ENCODE measurements at regions not wholly inside any gene's neighbourhood (a gene's known extent, or its start where the extent isn't known, plus 50 kb on each side); places are given as distances from the start of the nearest gene placed in this dataset.

DNA sequence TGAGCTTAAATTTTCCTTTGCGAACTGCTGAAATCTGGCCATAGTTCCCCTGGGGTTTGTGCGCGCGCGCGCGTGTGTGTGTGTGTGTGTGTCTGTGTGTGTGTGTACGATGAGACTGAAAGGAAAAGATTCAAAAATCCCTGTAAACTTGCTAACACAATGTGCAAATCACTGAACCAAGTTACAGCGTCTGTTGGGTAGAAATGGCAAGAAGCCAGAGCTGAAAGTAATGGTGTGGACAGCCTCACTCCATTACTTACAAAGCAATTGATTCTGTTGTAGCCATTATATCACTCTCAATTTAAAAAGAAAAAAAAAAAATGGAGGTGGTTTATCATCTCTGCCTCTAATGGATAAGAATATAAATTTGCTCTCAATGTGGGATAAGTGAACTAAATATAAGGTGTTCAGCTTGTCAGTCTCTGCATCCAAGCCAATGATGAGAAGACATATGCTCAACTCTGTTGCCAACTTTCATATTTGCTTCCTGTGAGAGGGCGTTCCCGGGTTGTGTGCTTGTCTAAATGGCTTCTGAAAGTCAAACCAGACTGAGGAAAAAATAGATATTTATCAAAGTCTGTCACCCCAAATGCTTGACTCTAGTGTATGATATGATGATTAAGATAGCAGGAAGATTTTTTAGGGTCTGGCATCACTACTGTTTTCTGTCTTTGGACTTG lies 422.2 kb downstream of the ZNF385D start:
- no peak for TF ChIP-seq POLR2A (IDR thresholded peaks at IDR 0.05)
- TF ChIP-seq, protein P1, sequence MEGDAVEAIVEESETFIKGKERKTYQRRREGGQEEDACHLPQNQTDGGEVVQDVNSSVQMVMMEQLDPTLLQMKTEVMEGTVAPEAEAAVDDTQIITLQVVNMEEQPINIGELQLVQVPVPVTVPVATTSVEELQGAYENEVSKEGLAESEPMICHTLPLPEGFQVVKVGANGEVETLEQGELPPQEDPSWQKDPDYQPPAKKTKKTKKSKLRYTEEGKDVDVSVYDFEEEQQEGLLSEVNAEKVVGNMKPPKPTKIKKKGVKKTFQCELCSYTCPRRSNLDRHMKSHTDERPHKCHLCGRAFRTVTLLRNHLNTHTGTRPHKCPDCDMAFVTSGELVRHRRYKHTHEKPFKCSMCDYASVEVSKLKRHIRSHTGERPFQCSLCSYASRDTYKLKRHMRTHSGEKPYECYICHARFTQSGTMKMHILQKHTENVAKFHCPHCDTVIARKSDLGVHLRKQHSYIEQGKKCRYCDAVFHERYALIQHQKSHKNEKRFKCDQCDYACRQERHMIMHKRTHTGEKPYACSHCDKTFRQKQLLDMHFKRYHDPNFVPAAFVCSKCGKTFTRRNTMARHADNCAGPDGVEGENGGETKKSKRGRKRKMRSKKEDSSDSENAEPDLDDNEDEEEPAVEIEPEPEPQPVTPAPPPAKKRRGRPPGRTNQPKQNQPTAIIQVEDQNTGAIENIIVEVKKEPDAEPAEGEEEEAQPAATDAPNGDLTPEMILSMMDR (IDR thresholded peaks at IDR 0.05) = no peak

All from thyroid gland (tissue), 4 donors.